ENCODE measurements at regions not wholly inside any gene's neighbourhood (a gene's known extent, or its start where the extent isn't known, plus 50 kb on each side); places are given as distances from the start of the nearest gene placed in this dataset.
"Not testable (repeated sequence)": the region's sequence is repeated elsewhere in the genome, so short reads cannot be mapped to it uniquely, and the experiment has no call there.

DNA sequence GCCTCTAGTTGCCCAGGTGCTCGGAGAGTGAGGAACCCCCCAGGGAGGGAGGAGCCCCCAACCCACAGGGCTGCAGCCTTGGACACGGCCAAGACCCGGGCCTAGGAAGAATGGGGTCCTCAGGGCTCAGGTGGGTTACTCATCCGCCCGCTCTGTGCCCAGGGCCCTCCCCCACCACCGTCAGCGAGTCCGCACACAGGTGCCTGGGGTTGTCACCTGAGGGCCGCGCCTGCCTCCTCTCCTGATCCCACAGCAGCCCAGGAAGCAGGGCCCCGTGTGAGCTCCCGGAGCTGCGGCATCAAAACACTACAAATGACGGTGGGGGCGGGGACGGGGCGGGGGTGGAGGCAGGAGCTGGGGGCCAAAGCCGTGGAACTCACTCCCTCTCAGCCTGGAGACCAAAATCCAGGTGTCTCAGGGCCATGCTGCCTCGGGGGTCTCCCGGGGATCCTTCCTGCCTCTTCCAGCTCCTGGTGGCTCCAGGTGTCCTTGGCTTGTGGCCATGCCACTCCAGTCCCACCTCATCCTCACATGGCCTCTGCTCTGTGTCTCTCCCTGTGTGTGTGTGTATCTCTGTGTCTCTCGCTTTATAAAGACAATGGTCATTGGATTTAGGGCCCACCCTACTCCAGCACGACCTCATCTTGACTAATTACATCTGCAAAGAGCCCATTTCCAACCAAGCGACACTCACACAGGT is 172.7 kb downstream of the NPIPB11 start:
- H3K4me3 Mint-ChIP-seq; H3K36me3 ChIP-seq (ENCODE audit: control insufficient read depth in 2 of 3, insufficient read depth in 3 of 3, low read length in 3 of 3); H3K9me3 ChIP-seq (ENCODE audit: control insufficient read depth in 2 of 3, low read length in 3 of 3); intact Hi-C loops (cut with micrococcal nuclease); H3K27ac ChIP-seq (ENCODE audit: low read depth, low read length); DNase-seq; CTCF ChIA-PET; H3K4me1 ChIP-seq (ENCODE audit: control insufficient read depth in 2 of 2, insufficient read depth in 2 of 2, low read length in 2 of 2); H3K4me3 ChIP-seq (ENCODE audit: low read length); ATAC-seq; H3K9me3 Mint-ChIP-seq; H3K4me1 Mint-ChIP-seq; H3K27me3 Mint-ChIP-seq; POLR2A ChIA-PET; H3K27me3 ChIP-seq (ENCODE audit: control insufficient read depth in 2 of 2, insufficient read depth in 2 of 2, low read length in 2 of 2): not testable (repeated sequence)
- peaks cover 0 to 12% (median 0%) of the 10 kb centered on the region in 5 donors for H3K36me3 Mint-ChIP-seq
- peak overlapping the region in 1 of 9 donors; percentile 5 for H3K27ac Mint-ChIP-seq

DNA sequence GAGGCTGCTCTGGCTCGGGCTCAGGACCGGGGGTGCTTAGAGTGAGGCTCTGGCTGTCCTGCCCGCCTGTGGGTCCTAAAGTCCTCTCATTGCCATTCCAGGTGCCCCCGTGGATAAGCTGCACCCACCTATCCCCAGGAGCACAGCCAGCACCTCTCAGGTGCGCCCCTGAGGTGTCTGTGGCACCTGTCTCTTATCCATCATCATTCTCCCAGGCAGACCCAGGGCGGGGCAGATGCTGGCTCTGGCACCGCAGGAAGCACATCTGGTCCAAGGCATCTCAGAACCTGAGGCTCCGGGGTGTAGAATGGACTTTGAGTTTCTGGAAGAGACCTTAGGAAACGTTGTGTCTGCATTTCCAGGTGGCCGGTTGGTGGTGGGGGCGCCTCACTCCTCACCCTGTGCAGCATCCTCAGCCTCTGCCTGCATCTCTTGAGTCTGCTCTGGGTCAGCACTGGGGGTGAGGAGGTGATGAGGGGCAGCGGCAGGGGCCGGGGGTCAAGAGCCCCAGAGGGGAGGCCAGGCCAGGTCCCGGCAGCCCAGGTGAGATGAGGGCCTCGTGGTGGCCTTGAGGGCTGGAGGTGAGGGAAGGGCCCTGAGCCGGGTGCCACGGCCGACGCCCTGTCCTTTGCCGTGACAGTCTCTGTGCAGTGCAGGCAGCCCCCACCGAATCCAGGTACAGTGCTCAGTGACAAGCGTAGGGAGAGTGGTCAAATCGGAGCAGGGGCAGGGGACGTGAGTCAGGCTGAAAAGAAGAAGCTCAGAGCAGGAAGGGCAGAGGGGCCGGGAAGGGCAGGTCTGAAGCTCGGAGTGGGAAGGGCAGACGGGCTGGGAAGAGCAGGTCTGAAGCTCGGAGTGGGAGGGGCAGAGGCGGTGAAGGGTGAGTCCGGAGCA is 173.5 kb downstream of the NPIPB11 start:
- H3K4me1 ChIP-seq (ENCODE audit: control insufficient read depth in 2 of 2, insufficient read depth in 2 of 2, low read length in 2 of 2) = no peaks in the 10 kb centered on the region
- H3K36me3 ChIP-seq (ENCODE audit: control insufficient read depth in 2 of 3, insufficient read depth in 3 of 3, low read length in 3 of 3) = no peaks in the 10 kb centered on the region
- H3K27me3 ChIP-seq (ENCODE audit: control insufficient read depth in 2 of 2, insufficient read depth in 2 of 2, low read length in 2 of 2) = no peaks in the 10 kb centered on the region
- DNase-seq (no peak), ATAC-seq (no peak)
- no peaks in the 10 kb centered on the region for H3K9me3 ChIP-seq (ENCODE audit: control insufficient read depth in 2 of 3, low read length in 3 of 3)
- Mint-ChIP-seq H3K36me3 (peaks cover 0 to 9% (median 0%) of the 10 kb centered on the region in 5 donors), H3K27me3 (no peaks in the 10 kb centered on the region), H3K4me1 (peaks cover 0 to 5% (median 4%) of the 10 kb centered on the region in 7 donors), H3K27ac (peak overlapping the region in 1 of 9 donors; percentile 22), H3K9me3 (no peaks in the 10 kb centered on the region), H3K4me3 (no peak overlapping the region)
- H3K27ac ChIP-seq (ENCODE audit: low read depth, low read length) = no peak overlapping the region
- H3K4me3 ChIP-seq (ENCODE audit: low read length) = no peak overlapping the region
- intact Hi-C loops (cut with micrococcal nuclease) = no loop called here
- ChIA-PET CTCF (no interaction called here), POLR2A (no interaction called here)

DNA sequence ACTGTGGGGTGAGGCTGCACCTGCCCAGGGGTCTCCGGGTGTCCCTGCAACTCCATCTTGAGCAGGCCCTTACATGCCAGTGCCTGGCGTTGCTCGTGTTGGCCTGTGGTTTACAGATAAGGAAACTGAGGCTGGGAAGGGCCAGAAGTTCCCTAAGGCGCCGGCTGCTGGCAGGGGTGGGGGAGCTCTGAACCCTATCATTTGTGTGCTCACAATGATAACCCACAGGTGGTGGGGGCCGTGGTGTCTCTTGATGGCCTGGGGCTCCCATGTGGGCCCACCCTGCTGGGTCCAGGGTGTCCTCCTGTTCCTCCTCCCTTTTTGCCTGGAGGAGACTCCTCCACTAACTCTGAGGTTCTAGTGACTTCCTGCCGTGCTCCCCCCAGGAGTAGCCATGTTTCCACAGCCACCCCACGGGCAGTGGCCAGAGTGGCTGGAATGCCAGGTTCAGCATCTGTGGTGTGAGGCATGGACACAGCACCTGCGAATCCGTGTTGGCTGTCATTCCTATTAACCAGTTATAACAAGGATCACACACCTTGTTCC is 174.3 kb downstream of the NPIPB11 start:
- CTCF ChIA-PET; H3K27me3 Mint-ChIP-seq; H3K36me3 Mint-ChIP-seq; H3K9me3 ChIP-seq (ENCODE audit: control insufficient read depth in 2 of 3, low read length in 3 of 3); intact Hi-C loops (cut with micrococcal nuclease); H3K4me1 ChIP-seq (ENCODE audit: control insufficient read depth in 2 of 2, insufficient read depth in 2 of 2, low read length in 2 of 2); H3K27ac Mint-ChIP-seq; H3K27ac ChIP-seq (ENCODE audit: low read depth, low read length); POLR2A ChIA-PET; H3K4me3 ChIP-seq (ENCODE audit: low read length); H3K27me3 ChIP-seq (ENCODE audit: control insufficient read depth in 2 of 2, insufficient read depth in 2 of 2, low read length in 2 of 2); H3K4me3 Mint-ChIP-seq; ATAC-seq; DNase-seq; H3K9me3 Mint-ChIP-seq; H3K36me3 ChIP-seq (ENCODE audit: control insufficient read depth in 2 of 3, insufficient read depth in 3 of 3, low read length in 3 of 3): not testable (repeated sequence)
- H3K4me1 Mint-ChIP-seq = peaks cover 0 to 10% (median 4%) of the 10 kb centered on the region in 7 donors

DNA sequence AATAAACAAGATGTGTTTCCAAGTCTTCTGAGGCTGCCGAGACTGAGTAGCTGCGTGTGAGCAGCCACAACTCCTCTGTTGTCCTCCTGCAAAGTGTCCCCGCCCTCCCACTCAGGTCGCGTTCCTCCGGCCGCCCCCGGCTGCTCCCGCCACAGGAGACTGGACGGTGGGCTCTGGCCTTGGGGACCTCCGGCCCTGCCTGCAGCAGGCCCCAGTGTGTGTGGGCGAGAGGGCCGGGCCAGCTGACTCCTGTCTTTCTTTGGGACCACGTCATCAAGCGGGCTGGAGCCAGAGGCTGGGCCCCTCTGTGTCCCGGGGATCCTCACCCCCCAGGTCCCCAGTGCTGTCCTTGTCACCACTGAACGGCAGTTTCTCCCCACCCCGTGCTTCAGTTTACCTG is 175.3 kb downstream of the NPIPB11 start:
- Mint-ChIP-seq H3K9me3 (peaks cover 0 to 6% (median 4%) of the 10 kb centered on the region in 11 donors), H3K4me3 (no peak overlapping the region), H3K4me1 (peaks cover 5 to 14% (median 9%) of the 10 kb centered on the region in 7 donors), H3K36me3 (peaks cover 0 to 15% (median 4%) of the 10 kb centered on the region in 5 donors), H3K27me3 (no peaks in the 10 kb centered on the region), H3K27ac (no peak overlapping the region)
- Histone ChIP-seq H3K4me1 (ENCODE audit: control insufficient read depth in 2 of 2, insufficient read depth in 2 of 2, low read length in 2 of 2) (no peaks in the 10 kb centered on the region), H3K9me3 (ENCODE audit: control insufficient read depth in 2 of 3, low read length in 3 of 3) (no peaks in the 10 kb centered on the region), H3K27me3 (ENCODE audit: control insufficient read depth in 2 of 2, insufficient read depth in 2 of 2, low read length in 2 of 2) (no peaks in the 10 kb centered on the region), H3K27ac (ENCODE audit: low read depth, low read length) (no peak overlapping the region), H3K4me3 (ENCODE audit: low read length) (no peak overlapping the region), H3K36me3 (ENCODE audit: control insufficient read depth in 2 of 3, insufficient read depth in 3 of 3, low read length in 3 of 3) (no peaks in the 10 kb centered on the region)
- intact Hi-C loops (cut with micrococcal nuclease) = no loop called here
- ATAC-seq (no peak), DNase-seq (no peak)
- POLR2A ChIA-PET = no interaction called here
- CTCF ChIA-PET = no interaction called here

DNA sequence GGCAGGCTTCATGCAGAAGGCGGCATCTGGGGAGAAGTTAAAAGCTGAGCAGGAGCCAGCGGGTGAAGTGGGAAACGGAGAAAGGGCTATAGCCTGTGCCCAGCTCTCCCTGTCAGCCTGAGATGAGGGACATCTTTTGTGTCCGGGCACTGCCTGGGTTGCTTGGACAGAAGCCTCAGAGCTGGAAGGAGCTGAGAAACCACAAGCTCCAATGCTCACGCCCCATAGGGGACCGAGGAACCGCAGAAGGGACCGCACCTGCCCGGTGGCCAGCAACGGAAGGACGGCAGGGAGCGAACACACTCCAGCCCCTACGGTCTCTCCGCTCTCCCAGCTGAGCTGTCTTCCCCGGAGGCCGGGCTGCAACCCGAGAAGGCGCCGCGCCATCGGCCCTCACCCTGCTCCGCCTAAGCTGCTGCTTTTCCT is 175.8 kb downstream of the NPIPB11 start:
- H3K4me1 ChIP-seq (ENCODE audit: control insufficient read depth in 2 of 2, insufficient read depth in 2 of 2, low read length in 2 of 2) = no peaks in the 10 kb centered on the region
- DNase-seq (no peak), ATAC-seq (no peak)
- H3K27me3 Mint-ChIP-seq = no peaks in the 10 kb centered on the region
- ChIA-PET POLR2A (no interaction called here), CTCF (no interaction called here)
- intact Hi-C loops (cut with micrococcal nuclease) = no loop called here
- peaks cover 7 to 19% (median 10%) of the 10 kb centered on the region in 7 donors for H3K4me1 Mint-ChIP-seq
- H3K9me3 ChIP-seq (ENCODE audit: control insufficient read depth in 2 of 3, low read length in 3 of 3) = no peaks in the 10 kb centered on the region
- H3K9me3 Mint-ChIP-seq = peaks cover 0 to 7% (median 4%) of the 10 kb centered on the region in 11 donors
- H3K27me3 ChIP-seq (ENCODE audit: control insufficient read depth in 2 of 2, insufficient read depth in 2 of 2, low read length in 2 of 2) = no peaks in the 10 kb centered on the region
- H3K27ac Mint-ChIP-seq = peak overlapping the region in 1 of 9 donors; percentile 62
- no peak overlapping the region for H3K27ac ChIP-seq (ENCODE audit: low read depth, low read length)
- H3K36me3 ChIP-seq (ENCODE audit: control insufficient read depth in 2 of 3, insufficient read depth in 3 of 3, low read length in 3 of 3) = no peaks in the 10 kb centered on the region
- peaks cover 0 to 16% (median 4%) of the 10 kb centered on the region in 5 donors for H3K36me3 Mint-ChIP-seq
- H3K4me3 Mint-ChIP-seq = no peak overlapping the region
- H3K4me3 ChIP-seq (ENCODE audit: low read length) = no peak overlapping the region

DNA sequence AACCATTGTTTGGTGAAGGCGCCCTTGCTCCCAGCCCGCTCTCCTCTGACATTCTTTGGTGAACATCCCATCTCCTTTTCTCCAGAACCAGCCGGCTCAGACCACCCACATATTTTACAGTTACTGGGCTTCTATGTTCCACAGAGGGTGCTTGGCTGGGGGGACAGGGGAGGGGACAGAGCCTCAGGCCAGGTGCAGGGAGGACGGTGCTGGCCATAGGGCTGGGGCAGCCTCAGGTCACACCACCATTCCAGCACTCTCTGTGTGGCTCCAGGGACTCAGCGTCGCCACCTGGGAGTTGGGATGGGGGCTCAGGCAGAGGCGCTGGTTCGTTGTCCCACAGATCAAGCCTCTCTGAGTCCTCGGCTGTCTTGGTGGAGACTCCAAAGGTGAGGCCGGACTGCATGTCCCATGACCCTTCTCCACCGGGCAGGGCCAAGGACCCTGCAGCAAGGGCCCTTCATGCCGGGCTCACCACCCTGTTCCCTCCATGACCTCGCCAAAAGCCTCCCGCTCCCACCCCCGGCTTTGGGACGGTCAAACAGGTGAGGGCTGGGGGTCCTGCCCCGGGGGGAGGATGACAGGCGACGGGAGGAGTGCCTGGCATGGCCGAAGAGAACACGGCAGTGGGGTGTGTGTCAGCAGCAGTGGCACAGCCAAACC is 176.4 kb downstream of the NPIPB11 start:
- intact Hi-C loops (cut with micrococcal nuclease) = not testable (repeated sequence)
- peaks cover 0 to 16% (median 4%) of the 10 kb centered on the region in 5 donors for H3K36me3 Mint-ChIP-seq

More for the DNA sequence above, 176.4 kb downstream of the NPIPB11 start:
- CTCF ChIA-PET; H3K36me3 ChIP-seq (ENCODE audit: control insufficient read depth in 2 of 3, insufficient read depth in 3 of 3, low read length in 3 of 3); H3K27me3 Mint-ChIP-seq; DNase-seq; ATAC-seq; H3K27ac ChIP-seq (ENCODE audit: low read depth, low read length); POLR2A ChIA-PET; H3K9me3 ChIP-seq (ENCODE audit: control insufficient read depth in 2 of 3, low read length in 3 of 3); H3K4me3 ChIP-seq (ENCODE audit: low read length); H3K4me3 Mint-ChIP-seq; H3K4me1 ChIP-seq (ENCODE audit: control insufficient read depth in 2 of 2, insufficient read depth in 2 of 2, low read length in 2 of 2); H3K9me3 Mint-ChIP-seq; H3K27me3 ChIP-seq (ENCODE audit: control insufficient read depth in 2 of 2, insufficient read depth in 2 of 2, low read length in 2 of 2): not testable (repeated sequence)
- Mint-ChIP-seq H3K27ac (peak overlapping the region in 1 of 9 donors; percentile 62), H3K4me1 (peaks cover 7 to 19% (median 10%) of the 10 kb centered on the region in 7 donors)

All from naive thymus-derived CD4-positive, alpha-beta T cell (primary cell).